HEK293 (cell line): ENCODE measurements at regions not wholly inside any gene's neighbourhood (a gene's known extent, or its start where the extent isn't known, plus 50 kb on each side); places are given as distances from the start of the nearest gene placed in this dataset.
A peak's percentile ranks its signal among the peaks of the same experiment; 100 is the strongest.

Experiments used
- CTCF ChIA-PET: fragments of 350-600 bp; formaldehyde crosslinking; extraction: SDS; loops from one replicate; lab custom pipeline; 2021; ENCODE audit warnings: antibody characterized with exemption; lab: Yijun Ruan, JAX
- POLR2A ChIA-PET: fragments of 300-600 bp; formaldehyde crosslinking; extraction: SDS; loops from one replicate; lab custom pipeline; 2020; ENCODE audit warnings: antibody characterized with exemption, inconsistent platforms; lab: Yijun Ruan, JAX
- H3K27ac ChIP-seq: fragments of 200-500 bp; sonication (Bioruptor generic); 2 replicates; pipeline ENCODE4 v1.5.1; 2014; ENCODE audit warnings: low read depth, low read length, control low read depth, inconsistent platforms; ENCODE audit errors: extremely low read depth
- H3K36me3 ChIP-seq, 2 experiments: fragments of 200-500 bp in 1 of 2; sonication (Bioruptor generic) in 1 of 2; 1 replicate in 1 of 2; 2 replicates in 1 of 2; pipeline ENCODE4 v1.5.1; 2014 to 2017; ENCODE audit warnings: inconsistent platforms in 2 of 2, low read length in 2 of 2; ENCODE audit not compliant: control insufficient read depth in 2 of 2, insufficient read depth in 1 of 2
- H3K4me1 ChIP-seq: fragments of 200-500 bp; sonication (Bioruptor generic); 2 replicates; pipeline ENCODE4 v1.5.1; 2014; ENCODE audit warnings: mild to moderate bottlenecking, low read length, inconsistent platforms; ENCODE audit not compliant: control insufficient read depth, insufficient read depth
- H3K4me3 ChIP-seq: 2 replicates; pipeline ENCODE4 v1.5.1; 2011; ENCODE audit warnings: low read depth, mild to moderate bottlenecking, control low read depth, low read length, moderate library complexity
- H3K9me3 ChIP-seq: fragments of 200-500 bp; sonication (Bioruptor generic); 2 replicates; pipeline ENCODE4 v1.5.1; 2014; ENCODE audit warnings: low read depth, low read length, inconsistent platforms; ENCODE audit not compliant: control insufficient read depth, insufficient read depth
- FEZF1 ChIP-seq: fragments of 450-650 bp; formaldehyde crosslinking; IDR thresholded peaks from 2 replicates; pipeline ENCODE4 v1.5.1; 2016; ENCODE audit warnings: missing biosample characterization, missing genetic modification characterization
- GLI2 ChIP-seq: fragments of 450-650 bp; formaldehyde crosslinking; IDR thresholded peaks from 2 replicates; pipeline ENCODE4; 2017; ENCODE audit warnings: missing biosample characterization, missing genetic modification characterization, low read depth, borderline replicate concordance
- GLIS2 ChIP-seq: fragments of 450-650 bp; formaldehyde crosslinking; IDR thresholded peaks from 2 replicates; pipeline ENCODE4 v1.5.1; 2016; ENCODE audit warnings: missing biosample characterization, missing genetic modification characterization
- KLF10 ChIP-seq: fragments of 450-650 bp; IDR thresholded peaks from 2 replicates; pipeline ENCODE4 v1.5.1; 2018; ENCODE audit warnings: missing biosample characterization, mild to moderate bottlenecking, missing genetic modification characterization
- KLF9 ChIP-seq: fragments of 450-650 bp; formaldehyde crosslinking; IDR thresholded peaks from 2 replicates; pipeline ENCODE4 v1.5.1; 2016; ENCODE audit warnings: missing biosample characterization, missing genetic modification characterization, low read depth
- MYNN ChIP-seq: fragments of 450-650 bp; formaldehyde crosslinking; IDR thresholded peaks from 2 replicates; pipeline ENCODE4 v1.5.1; 2016; ENCODE audit warnings: missing biosample characterization, missing genetic modification characterization, borderline replicate concordance
- MZF1 ChIP-seq: fragments of 450-650 bp; formaldehyde crosslinking; IDR thresholded peaks from 2 replicates; pipeline ENCODE4 v1.5.1; 2017; ENCODE audit warnings: missing biosample characterization, missing genetic modification characterization, borderline replicate concordance
- OSR2 ChIP-seq: fragments of 450-650 bp; formaldehyde crosslinking; IDR thresholded peaks from 2 replicates; pipeline ENCODE4 v1.5.1; 2016; ENCODE audit warnings: missing biosample characterization, missing genetic modification characterization
- RBAK ChIP-seq: fragments of 450-650 bp; formaldehyde crosslinking; IDR thresholded peaks from 2 replicates; pipeline ENCODE4 v1.5.1; 2016; ENCODE audit warnings: missing biosample characterization, missing genetic modification characterization
- REPIN1 ChIP-seq: fragments of 450-650 bp; formaldehyde crosslinking; IDR thresholded peaks from 2 replicates; pipeline ENCODE4 v1.5.1; 2017; ENCODE audit warnings: missing biosample characterization, missing genetic modification characterization, low read depth
- SCRT2 ChIP-seq: fragments of 450-650 bp; formaldehyde crosslinking; IDR thresholded peaks from 2 replicates; pipeline ENCODE4 v1.5.1; 2016; ENCODE audit warnings: missing biosample characterization, missing genetic modification characterization
- SP7 ChIP-seq: fragments of 450-650 bp; formaldehyde crosslinking; IDR thresholded peaks from 2 replicates; pipeline ENCODE4 v1.5.1; 2016; ENCODE audit warnings: missing biosample characterization, missing genetic modification characterization
- WT1 ChIP-seq: fragments of 450-650 bp; formaldehyde crosslinking; IDR thresholded peaks from 2 replicates; pipeline ENCODE4 v1.5.1; 2016; ENCODE audit warnings: missing biosample characterization, missing genetic modification characterization
- YY1 ChIP-seq: fragments of 450-650 bp; formaldehyde crosslinking; IDR thresholded peaks from 2 replicates; pipeline ENCODE4 v1.5.1; 2018; ENCODE audit warnings: missing biosample characterization, missing genetic modification characterization
- ZFHX2 ChIP-seq: fragments of 450-650 bp; formaldehyde crosslinking; conservative IDR thresholded peaks from 2 replicates; pipeline ENCODE4 v1.5.1; 2016; ENCODE audit warnings: missing biosample characterization, missing genetic modification characterization
- ZNF112 ChIP-seq: fragments of 450-650 bp; formaldehyde crosslinking; IDR thresholded peaks from 2 replicates; pipeline ENCODE4 v1.5.0; 2017; ENCODE audit warnings: missing biosample characterization, missing genetic modification characterization
- ZNF114 ChIP-seq: fragments of 450-650 bp; formaldehyde crosslinking; IDR thresholded peaks from 2 replicates; pipeline ENCODE4 v1.5.0; 2017; ENCODE audit warnings: missing biosample characterization, missing genetic modification characterization
- ZNF473 ChIP-seq: fragments of 450-650 bp; formaldehyde crosslinking; IDR thresholded peaks from 2 replicates; pipeline ENCODE4 v1.5.1; 2017; ENCODE audit warnings: missing biosample characterization, missing genetic modification characterization
- ZNF626 ChIP-seq: fragments of 450-650 bp; sonication (Bioruptor Pico); formaldehyde crosslinking; IDR thresholded peaks from 2 replicates; pipeline ENCODE4 v1.5.1; 2018; ENCODE audit warnings: missing biosample characterization, missing genetic modification characterization, inconsistent platforms
- ZNF76 ChIP-seq: fragments of 450-650 bp; formaldehyde crosslinking; IDR thresholded peaks from 2 replicates; pipeline ENCODE4; 2016; ENCODE audit warnings: low read depth, missing biosample characterization, missing genetic modification characterization, borderline replicate concordance
- ZNF792 ChIP-seq: fragments of 450-650 bp; formaldehyde crosslinking; IDR thresholded peaks from 2 replicates; pipeline ENCODE4 v1.5.1; 2016; ENCODE audit warnings: missing biosample characterization, missing genetic modification characterization
- ZSCAN23 ChIP-seq: fragments of 450-650 bp; formaldehyde crosslinking; IDR thresholded peaks from 2 replicates; pipeline ENCODE4 v1.5.1; 2016; ENCODE audit warnings: missing biosample characterization, missing genetic modification characterization
- TF ChIP-seq, protein P1 (sequence below): fragments of 450-650 bp; formaldehyde crosslinking; IDR thresholded peaks from 2 replicates; pipeline ENCODE4 v1.5.1; 2017; ENCODE audit warnings: missing biosample characterization, missing genetic modification characterization
- TF ChIP-seq, protein P2 (sequence below): fragments of 450-650 bp; formaldehyde crosslinking; IDR thresholded peaks from 2 replicates; pipeline ENCODE4 v1.5.1; 2016; ENCODE audit warnings: missing biosample characterization, missing genetic modification characterization
- TF ChIP-seq, protein P3 (sequence below): fragments of 450-650 bp; formaldehyde crosslinking; IDR thresholded peaks from 2 replicates; pipeline ENCODE4 v1.5.1; 2017; ENCODE audit warnings: missing biosample characterization, missing genetic modification characterization
- TF ChIP-seq, protein P4 (sequence below): fragments of 450-650 bp; formaldehyde crosslinking; IDR thresholded peaks from 2 replicates; pipeline ENCODE4 v1.5.1; 2016; ENCODE audit warnings: missing biosample characterization, missing genetic modification characterization
- TF ChIP-seq, protein P5 (sequence below): fragments of 450-650 bp; formaldehyde crosslinking; IDR thresholded peaks from 2 replicates; pipeline ENCODE4 v1.5.1; 2016; ENCODE audit warnings: missing biosample characterization, missing genetic modification characterization
- TF ChIP-seq, protein P6 (sequence below): fragments of 450-650 bp; formaldehyde crosslinking; IDR thresholded peaks from 2 replicates; pipeline ENCODE4 v1.5.1; 2017; ENCODE audit warnings: missing biosample characterization, mild to moderate bottlenecking, missing genetic modification characterization, moderate library complexity
- TF ChIP-seq, protein P7 (sequence below): fragments of 450-650 bp; formaldehyde crosslinking; IDR thresholded peaks from 2 replicates; pipeline ENCODE4 v1.5.1; 2016; ENCODE audit warnings: missing biosample characterization, missing genetic modification characterization, low read depth

DNA sequence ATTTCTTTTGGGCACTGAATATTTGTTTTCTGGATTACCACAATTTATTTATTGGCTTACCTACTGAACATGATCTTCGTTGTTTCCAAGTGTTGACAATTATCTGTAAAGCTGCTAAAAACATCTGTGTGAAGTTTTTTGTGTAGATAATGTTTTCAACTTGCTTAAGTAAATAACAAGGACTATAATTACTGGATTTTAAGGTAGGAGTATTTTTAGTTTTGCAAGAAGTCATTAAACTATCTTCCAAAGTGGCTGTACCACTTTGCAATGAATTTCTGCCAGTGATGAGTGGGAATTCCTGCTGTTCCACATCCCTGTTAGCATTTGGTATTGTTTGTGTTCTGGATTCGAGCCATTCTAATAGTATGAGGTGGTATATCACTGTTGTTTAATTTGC, 702.2 kb downstream of the MECOM start:
- ChIA-PET CTCF (interaction anchor here (0.7 to 1.1 kb wide), 2 partner anchors 8 to 1281 kb away, joined by 3 to 4 read pairs; no protein-coding TSS in a partner anchor), POLR2A (no interaction called here)
- H3K4me3 ChIP-seq = no peak overlapping the region
- H3K9me3 ChIP-seq = no peaks in the 10 kb centered on the region
- H3K4me1 ChIP-seq = no peaks in the 10 kb centered on the region
- TF ChIP-seq FEZF1 (tag by site-specific recombination) = peak; percentile 41; the same call in 1 of the 2 replicates
- no peak for TF ChIP-seq SCRT2 (tag by site-specific recombination)
- no peak for TF ChIP-seq ZNF626 (tag by site-specific recombination)
- TF ChIP-seq ZFHX2 (tag by site-specific recombination) = no peak
- TF ChIP-seq ZSCAN23 (tag by site-specific recombination) = no peak
- TF ChIP-seq OSR2 = no peak
- TF ChIP-seq GLI2 (tag by site-specific recombination) = no peak
- no peak for TF ChIP-seq MYNN (tag by site-specific recombination)
- TF ChIP-seq, protein P1, sequence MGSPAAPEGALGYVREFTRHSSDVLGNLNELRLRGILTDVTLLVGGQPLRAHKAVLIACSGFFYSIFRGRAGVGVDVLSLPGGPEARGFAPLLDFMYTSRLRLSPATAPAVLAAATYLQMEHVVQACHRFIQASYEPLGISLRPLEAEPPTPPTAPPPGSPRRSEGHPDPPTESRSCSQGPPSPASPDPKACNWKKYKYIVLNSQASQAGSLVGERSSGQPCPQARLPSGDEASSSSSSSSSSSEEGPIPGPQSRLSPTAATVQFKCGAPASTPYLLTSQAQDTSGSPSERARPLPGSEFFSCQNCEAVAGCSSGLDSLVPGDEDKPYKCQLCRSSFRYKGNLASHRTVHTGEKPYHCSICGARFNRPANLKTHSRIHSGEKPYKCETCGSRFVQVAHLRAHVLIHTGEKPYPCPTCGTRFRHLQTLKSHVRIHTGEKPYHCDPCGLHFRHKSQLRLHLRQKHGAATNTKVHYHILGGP = 0 out of 2 replicates have a peak, but pooled peaks have one; percentile 29
- TF ChIP-seq, protein P2, sequence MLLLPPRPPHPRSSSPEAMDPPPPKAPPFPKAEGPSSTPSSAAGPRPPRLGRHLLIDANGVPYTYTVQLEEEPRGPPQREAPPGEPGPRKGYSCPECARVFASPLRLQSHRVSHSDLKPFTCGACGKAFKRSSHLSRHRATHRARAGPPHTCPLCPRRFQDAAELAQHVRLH (tag by site-specific recombination) = no peak
- no peak for TF ChIP-seq ZNF792 (tag by site-specific recombination)
- TF ChIP-seq SP7 (tag by site-specific recombination) = peak; percentile 68; the same call in 1 of the 2 replicates
- TF ChIP-seq, protein P3, sequence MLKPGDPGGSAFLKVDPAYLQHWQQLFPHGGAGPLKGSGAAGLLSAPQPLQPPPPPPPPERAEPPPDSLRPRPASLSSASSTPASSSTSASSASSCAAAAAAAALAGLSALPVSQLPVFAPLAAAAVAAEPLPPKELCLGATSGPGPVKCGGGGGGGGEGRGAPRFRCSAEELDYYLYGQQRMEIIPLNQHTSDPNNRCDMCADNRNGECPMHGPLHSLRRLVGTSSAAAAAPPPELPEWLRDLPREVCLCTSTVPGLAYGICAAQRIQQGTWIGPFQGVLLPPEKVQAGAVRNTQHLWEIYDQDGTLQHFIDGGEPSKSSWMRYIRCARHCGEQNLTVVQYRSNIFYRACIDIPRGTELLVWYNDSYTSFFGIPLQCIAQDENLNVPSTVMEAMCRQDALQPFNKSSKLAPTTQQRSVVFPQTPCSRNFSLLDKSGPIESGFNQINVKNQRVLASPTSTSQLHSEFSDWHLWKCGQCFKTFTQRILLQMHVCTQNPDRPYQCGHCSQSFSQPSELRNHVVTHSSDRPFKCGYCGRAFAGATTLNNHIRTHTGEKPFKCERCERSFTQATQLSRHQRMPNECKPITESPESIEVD (tag by site-specific recombination) = peak; percentile 82
- no peak for TF ChIP-seq ZNF473 (tag by site-specific recombination)
- TF ChIP-seq, protein P4, sequence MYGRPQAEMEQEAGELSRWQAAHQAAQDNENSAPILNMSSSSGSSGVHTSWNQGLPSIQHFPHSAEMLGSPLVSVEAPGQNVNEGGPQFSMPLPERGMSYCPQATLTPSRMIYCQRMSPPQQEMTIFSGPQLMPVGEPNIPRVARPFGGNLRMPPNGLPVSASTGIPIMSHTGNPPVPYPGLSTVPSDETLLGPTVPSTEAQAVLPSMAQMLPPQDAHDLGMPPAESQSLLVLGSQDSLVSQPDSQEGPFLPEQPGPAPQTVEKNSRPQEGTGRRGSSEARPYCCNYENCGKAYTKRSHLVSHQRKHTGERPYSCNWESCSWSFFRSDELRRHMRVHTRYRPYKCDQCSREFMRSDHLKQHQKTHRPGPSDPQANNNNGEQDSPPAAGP = no peak
- H3K27ac ChIP-seq = no peak overlapping the region
- no peaks in the 10 kb centered on the region for H3K36me3 ChIP-seq

DNA sequence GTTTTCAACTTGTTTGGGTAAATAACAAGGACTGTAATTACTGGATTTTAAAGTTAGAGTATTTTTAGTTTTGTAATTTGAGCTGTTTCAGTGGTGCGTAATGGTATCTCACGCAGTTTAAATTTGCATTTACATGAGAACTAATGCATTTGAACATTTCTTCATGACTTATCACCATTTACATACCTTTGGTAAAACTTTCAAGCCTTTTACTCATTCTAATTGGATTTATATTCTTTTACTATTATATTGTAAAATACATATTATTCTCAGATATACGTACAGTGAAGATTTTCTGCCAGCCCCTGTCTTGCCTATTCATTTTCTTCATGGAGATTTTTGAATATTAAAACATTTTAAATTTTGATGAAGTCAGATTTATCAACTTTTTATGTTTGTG, 703.8 kb downstream of the MECOM start:
- Histone ChIP-seq H3K36me3 (no peaks in the 10 kb centered on the region), H3K27ac (no peak overlapping the region), H3K4me1 (no peaks in the 10 kb centered on the region), H3K4me3 (no peak overlapping the region), H3K9me3 (no peaks in the 10 kb centered on the region)
- ChIA-PET POLR2A (no interaction called here), CTCF (interaction anchor here (0.7 kb wide), 1 partner anchor 9 kb away, joined by 3 read pairs; no protein-coding TSS in a partner anchor)
- TF ChIP-seq ZNF114 (tag by site-specific recombination) (no peak), KLF9 (tag by site-specific recombination) (no peak), RBAK (tag by site-specific recombination) (no peak), ZNF112 (tag by site-specific recombination) (no peak), REPIN1 (tag by site-specific recombination) (no peak), MZF1 (tag by site-specific recombination) (no peak), ZNF76 (tag by site-specific recombination) (no peak), WT1 (tag by site-specific recombination) (no peak), YY1 (tag by site-specific recombination) (no peak), GLIS2 (tag by site-specific recombination) (no peak), KLF10 (tag by site-specific recombination) (no peak)
- TF ChIP-seq, protein P5, sequence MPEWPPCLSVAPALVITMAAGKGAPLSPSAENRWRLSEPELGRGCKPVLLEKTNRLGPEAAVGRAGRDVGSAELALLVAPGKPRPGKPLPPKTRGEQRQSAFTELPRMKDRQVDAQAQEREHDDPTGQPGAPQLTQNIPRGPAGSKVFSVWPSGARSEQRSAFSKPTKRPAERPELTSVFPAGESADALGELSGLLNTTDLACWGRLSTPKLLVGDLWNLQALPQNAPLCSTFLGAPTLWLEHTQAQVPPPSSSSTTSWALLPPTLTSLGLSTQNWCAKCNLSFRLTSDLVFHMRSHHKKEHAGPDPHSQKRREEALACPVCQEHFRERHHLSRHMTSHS (tag by site-specific recombination) = no peak
- TF ChIP-seq, protein P6, sequence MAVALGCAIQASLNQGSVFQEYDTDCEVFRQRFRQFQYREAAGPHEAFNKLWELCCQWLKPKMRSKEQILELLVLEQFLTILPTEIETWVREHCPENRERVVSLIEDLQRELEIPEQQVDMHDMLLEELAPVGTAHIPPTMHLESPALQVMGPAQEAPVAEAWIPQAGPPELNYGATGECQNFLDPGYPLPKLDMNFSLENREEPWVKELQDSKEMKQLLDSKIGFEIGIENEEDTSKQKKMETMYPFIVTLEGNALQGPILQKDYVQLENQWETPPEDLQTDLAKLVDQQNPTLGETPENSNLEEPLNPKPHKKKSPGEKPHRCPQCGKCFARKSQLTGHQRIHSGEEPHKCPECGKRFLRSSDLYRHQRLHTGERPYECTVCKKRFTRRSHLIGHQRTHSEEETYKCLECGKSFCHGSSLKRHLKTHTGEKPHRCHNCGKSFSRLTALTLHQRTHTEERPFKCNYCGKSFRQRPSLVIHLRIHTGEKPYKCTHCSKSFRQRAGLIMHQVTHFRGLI = no peak
- TF ChIP-seq, protein P7, sequence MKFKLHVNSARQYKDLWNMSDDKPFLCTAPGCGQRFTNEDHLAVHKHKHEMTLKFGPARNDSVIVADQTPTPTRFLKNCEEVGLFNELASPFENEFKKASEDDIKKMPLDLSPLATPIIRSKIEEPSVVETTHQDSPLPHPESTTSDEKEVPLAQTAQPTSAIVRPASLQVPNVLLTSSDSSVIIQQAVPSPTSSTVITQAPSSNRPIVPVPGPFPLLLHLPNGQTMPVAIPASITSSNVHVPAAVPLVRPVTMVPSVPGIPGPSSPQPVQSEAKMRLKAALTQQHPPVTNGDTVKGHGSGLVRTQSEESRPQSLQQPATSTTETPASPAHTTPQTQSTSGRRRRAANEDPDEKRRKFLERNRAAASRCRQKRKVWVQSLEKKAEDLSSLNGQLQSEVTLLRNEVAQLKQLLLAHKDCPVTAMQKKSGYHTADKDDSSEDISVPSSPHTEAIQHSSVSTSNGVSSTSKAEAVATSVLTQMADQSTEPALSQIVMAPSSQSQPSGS (tag by site-specific recombination) = no peak
